Stimulated activated CD8-positive, alpha-beta memory T cell treated with anti-CD3 and anti-CD28 coated beads, Interleukin-15, amount 100 ng/mL, for 24 hours (primary cell): ENCODE measurements at regions not wholly inside any gene's neighbourhood (a gene's known extent, or its start where the extent isn't known, plus 50 kb on each side); places are given as distances from the start of the nearest gene placed in this dataset.

Experiments
- DNase-seq: peaks from one replicate; pipeline ENCODE4 v3.0.0-alpha.2; 2020; ENCODE audit warnings: low read depth

DNA sequence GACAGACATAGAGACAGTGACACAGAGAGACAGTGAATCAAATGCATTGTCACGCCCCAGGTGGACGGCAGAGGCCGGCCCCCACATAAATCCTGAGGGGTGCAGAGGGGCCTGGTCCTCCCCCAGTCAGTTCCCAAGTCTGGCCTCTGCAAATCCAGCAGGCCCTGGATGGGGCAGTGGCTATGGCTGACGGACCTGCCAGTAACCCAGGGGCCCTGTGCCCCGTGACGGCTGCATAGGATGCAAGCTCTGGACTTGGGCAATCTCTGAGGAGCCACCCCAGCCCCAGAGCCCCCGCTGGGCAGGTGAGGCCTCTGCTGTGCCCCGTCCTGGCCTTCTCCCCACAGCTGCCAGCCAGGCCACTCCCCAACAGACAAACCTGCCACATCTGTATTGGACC is 204.5 kb downstream of the BRD1 start:
- DNase-seq: no peak

DNA sequence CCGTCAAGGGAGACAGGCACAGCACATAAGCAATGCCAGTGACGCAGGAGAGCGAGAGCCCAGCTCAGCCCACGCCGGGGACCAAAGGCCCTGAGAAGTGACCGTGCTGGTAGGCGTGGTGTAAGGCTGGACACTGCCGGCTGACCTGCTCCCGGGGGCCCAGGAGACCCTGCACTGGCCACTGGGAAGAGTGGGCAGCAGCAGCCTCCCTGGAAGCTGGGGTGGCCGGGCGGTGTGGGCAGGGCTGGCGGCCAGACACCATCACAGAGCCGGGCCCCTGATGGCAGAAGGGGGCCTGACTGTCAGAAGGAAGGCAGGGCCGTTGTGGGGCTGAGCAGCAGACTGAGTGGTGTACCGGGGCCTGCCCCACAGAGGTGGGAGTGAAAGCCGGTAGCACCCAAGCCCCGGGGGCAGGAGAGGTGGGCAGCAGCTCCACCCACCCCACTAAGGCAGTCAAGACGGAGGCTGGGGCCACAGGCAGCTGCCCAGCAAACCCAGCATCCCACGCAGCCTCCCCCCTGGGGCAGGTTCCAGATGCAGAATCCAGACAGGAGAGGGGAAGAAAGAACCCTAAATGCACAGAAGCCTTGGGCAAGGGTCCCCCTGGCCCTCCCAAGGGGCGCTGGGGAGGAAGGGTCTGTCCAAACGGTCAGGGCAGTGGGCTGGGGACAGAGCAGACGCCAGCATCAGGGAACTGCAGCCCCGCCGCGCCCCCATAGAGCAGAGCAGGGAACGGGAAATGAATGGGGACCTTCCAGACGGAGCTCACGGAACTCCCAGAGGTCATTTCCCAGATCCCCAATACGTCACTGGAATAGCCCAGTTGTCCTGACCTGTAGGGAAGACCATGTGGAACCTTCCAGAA is 205.2 kb downstream of the BRD1 start:
- DNase-seq: no peak

DNA sequence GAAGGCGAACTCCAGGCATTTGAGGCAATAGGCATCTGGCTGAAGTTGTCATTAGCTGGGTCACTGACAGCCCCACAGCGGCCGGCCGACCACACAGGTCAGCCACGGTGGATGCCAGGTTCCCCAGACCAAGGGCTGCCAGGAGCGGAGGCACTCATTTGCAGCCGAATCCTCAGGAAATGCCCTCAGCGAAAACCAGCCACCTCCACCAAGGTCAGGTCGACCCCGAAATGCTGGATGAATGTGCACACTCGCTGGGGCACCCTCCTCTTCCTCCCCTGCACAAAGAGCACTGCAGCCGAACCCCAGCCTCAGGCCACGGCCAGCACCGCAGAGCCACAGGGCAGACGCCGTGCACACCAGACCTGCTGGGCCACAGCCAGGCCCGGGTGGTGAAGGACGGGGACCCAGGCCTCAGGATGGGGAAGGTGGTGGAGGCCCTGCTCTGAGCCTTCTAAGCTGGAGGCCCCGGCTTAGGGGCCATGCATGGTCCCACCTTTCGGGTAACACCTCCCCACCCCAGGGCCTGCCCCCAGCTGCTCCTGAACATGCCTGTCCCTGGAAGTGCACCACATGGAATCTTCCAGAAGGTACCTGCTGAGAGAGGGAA is 206.0 kb downstream of the BRD1 start:
- DNase-seq: no peak

DNA sequence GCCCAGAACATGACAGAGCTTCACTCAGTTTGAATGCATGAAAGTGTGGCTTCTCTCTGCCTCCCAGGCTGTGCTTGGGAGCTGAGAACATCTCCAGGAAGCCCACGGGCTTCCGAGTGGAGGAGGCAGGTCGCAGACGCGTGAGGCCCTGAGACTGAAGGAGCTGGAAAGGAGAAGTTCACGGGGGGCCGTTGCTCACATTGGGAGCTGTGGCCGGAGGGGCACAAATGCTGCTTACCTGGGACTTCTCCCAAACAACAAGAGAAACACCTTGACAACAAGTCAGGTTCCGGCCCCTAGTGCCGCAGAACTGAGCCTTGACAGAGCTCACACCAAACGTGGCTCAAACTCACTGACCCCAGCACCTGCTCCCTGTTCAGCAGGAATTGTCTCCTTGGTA is 207.0 kb downstream of the BRD1 start:
- DNase-seq: no peak

DNA sequence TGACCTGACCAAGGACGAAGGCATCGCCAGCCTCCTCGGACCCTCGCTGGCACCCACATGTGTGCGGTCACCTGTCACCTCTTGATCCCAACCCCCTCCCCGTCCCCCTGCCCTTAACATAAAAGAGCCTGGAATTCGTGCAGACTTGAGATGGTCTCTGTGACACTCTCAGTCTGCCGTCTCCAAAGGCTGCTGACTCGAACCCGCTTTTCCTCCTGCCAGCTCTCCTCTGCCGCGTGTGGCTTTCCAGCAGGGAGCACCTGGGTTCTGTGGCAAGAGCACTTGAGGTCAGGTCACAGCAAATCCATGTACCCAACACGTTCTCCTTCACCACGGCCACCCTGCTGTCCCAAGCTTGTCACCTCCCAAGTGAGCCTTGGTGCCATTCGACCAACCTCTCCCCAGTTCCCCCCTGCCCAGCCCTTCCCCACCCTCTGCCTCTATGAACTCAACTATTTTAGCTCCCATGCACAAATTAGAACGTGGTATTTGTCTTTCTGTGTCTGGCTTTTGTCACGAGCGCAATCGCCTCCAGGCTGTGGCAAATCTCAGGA is 207.6 kb downstream of the BRD1 start:
- DNase-seq: no peak

DNA sequence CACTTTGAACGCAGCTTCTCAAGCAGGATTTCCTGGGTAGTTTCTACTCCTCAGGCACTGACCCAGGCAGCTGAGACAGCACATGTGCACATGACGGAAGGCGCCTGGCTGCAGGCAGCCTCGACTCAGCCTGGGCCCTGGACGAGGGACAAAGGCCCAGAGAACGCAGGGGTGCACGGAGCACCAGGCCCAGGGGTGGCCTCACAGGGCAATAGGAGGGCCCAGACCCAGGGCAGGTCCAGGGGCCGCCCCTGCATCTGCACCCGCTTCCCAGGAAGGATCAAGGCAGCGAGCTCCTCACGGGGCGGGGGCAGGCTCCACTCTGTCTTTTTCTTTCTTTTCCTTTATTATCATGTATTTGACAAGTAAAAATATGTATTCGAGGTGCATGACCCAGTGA is 208.4 kb downstream of the BRD1 start:
- DNase-seq: no peak

DNA sequence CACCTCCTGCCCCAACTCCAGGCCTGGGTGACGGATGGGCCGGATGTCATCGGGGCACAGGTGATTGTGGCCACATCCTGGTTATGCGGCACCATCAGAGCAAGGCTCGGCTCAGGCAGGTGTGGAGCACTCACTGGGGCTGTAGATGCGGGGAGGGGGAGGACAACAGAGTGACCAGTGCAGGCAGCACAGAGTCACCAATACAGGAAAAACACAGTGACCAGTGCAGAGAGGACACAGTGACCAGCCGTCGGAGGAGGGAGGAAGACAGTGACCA is 209.1 kb downstream of the BRD1 start:
- no peak for DNase-seq

DNA sequence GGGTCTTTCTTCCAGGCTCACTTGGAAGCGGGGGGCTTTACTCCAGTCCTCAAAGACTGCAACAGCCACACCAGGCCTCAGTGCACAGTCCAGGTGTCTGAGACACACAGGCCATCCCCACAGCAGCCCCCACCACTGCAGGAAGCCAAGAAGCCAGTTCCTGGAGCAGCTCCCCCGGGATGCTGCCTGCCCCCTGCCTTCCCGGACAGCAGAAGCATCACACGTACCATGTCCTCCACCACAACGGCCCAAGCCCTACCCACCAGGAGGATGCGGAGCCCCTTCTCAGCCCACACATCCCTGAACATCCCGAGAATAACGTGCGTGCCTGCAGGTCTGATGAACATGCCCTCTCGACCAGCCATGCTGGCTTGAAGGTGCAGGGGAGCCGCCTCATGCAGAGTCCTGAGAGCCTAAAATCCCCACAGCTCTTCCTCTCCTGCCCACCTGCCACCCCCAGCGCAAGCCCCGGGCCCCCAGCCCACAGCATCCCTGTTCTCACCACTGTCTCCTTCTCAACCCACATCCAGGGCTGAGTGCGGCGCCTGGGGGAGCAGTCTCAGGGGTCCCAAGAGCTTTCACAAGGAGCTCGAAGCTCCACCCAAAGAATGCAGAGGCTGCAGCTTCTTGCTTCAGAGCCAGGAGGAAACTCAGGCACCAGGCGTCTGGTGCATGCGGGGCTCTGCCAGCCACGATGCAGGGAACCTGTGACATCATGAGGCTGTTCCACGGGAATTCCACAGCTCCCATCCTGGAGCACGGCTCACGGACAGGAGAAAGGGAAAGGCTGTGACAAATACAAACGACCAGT is 209.6 kb downstream of the BRD1 start:
- DNase-seq: no peak

DNA sequence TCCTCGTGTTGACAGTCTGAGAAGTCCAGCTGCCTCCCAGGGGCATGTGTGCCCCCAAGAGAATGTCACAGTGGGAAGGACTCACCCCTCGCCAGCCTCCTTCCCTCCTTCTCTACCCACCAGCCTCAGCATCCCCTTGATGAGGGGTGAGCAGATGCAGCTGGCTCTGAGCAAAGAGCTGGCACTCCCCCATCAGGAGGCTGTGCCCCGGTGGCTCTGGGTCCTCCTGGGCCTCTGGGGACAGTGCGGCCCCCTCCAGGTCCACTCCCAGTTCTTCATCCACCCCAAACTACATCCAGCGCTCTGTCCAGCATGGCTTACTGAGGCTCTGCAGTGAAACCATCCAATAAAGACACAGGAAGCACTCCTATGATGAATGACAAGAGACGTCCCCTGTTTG is 210.4 kb downstream of the BRD1 start:
- DNase-seq: no peak

DNA sequence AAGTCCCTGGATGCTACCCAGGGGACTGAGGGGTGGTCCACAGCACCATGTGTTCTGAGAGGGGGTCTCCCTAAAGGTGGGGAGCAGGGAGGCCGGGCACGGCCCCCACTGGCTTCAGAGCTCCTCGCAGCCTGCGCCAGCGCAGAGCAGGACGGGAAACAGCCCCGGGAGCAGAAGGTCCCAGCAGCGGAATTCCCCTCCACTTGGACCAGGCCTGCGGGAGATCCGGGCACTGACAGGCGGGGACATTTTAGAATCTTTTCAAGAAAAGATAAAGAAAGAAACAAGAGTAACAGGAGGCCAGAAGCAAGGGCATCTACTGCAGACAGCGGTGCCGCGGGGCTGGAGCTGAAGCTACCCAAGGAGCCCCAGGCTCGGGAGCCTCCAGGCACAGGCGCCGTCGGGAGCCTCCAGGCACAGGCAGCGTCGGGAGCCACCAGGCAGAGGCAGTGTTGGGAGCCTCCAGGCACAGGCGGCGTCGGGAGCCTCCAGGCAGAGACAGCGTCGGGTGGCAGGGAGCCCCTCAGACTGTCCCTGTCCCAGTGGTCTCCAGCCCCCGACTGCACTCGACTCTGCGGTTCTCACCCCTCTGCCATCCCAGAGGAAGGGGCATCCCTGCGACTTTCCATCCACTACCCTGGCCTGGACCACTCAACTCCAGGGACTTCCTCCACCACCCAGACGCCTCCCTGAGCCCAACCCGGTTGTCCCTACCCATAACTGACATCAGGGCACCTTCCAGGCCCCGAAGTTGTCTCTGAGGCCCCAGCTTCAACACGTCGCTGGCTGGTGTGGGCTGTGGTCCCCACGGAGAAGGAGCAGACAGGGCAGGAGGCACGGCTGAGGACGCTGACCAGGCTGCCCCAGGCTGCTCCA is 211.1 kb downstream of the BRD1 start:
- DNase-seq: no peak

DNA sequence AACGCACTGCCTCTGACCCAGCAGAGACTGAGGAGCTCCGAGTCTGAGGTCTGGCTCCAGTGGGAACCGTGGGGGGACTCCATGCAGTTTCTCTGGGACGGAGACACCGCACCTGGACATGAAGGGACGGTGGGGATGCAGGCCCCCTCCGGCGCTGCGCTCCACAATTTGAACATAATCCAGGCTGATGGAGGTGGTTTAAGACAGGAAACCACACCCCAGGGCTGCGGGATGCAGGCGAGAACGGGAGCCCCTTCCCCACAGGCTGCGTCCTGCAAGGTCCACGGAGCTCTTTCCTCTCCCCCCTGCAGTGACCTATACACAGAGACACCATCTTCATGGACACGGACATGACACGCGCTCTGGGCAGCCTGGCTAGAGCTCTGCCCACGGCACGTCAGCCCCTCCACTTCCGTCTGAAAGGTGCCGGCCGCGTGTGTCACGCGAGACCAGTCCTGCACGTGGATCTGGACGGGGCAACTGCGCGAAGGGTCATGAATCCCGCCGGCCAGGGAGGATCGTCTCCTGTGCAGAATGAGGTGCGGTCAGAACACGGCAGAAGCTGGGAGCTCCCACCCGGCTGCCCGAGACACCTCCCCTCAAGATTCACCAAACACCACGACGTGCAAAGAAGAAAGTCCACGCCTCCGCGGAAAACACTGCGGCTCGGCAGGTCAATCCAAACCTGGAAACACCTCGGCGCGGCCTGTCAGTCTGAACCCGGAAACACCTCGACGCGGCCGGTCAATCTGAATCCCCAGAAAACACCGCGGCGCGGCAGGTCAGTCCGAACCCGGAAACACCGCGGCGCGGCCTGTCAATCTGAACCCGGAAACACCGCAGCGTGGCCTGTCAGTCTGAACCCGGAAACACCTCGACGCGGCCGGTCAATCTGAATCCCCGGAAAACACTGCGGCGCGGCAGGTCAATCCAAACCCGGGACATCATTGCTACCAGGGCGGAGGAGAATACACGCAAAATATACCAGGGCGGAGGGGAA is 212.4 kb downstream of the BRD1 start:
- DNase-seq: no peak

DNA sequence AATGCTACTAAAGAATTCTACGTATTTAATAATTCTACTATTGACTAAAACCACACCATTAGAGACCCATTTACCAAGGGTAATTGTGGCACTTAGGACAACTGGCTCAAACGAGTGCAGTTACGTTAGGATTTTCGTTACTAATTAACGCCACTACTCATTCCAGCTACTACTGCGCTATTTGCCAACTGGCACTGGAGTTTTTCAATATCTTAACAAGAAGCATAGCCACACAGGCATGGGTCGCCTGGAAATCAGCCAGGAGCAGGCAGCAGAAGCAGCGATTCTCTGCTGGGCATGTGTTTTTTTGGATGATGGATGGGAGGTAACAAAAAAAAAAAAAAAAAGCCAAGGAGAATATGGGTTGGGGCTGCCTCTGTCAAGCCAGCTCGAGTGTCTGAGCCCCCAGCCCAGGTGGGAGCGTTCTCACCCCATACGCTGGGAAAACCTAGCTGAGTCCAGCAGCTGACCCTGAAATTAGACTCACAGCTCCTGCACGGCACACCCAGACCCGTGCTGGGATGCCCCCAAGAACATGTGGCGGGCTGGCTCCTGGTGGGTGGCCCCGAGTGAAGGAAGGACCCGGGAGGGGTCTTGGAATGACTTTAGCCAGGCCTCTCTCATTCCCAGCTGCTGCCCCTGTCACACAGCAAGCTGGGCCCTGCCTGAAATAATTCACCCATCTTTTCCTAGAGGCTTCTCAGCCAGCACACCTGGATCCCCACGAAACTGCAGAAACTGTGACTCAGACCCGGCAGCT is 214.0 kb downstream of the BRD1 start:
- no peak for DNase-seq

DNA sequence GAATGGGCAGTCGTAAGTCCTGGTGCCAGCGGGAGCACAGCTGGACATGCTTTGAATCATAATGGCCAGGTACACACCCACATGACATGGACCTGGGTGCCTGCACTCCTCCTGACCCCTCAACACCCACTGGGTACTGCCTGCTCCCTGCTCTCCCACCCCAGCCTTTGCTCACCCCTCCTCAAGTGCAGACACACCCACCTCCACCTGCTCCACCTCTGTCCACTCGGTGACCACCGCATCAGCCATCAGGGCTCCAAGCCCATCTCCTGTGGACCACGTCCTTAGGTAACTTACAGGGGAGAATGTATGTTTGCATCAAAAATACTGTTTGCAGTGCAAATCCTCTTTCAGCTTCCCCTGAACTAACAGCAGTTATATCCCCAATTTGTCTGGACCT is 214.6 kb downstream of the BRD1 start:
- no peak for DNase-seq

DNA sequence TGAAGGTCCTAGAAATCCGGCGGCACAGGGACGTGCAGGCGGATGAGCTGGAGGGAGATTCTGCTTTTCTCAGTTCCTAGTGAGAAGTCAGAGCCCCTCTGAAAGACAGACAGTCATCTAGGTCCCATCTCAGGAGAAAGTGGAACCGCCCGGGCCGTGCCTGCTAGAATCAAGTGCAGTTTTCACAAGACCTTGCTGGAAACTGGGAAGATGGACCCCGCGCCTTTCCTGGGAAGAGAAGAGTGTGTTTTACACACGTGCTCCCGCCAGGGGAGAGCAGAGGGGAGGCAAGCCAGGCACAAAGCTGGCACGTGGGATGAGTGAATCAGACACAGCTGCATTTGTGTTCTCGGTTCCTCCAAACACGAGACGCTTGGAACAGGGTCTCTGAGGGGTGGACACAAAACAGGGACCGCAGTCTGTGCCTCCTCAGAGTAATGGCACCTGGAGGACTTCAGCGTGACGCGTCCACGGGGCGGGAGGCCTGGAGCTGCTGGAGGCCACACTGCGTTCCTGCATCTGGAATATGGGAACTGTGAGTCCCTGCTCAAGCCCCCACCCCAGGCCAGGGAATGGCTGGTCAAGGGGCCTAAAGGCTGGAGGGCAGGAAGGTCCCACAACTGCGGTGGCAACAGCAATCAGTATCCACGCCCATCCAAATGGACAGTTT is 218.3 kb downstream of the BRD1 start:
- no peak for DNase-seq

DNA sequence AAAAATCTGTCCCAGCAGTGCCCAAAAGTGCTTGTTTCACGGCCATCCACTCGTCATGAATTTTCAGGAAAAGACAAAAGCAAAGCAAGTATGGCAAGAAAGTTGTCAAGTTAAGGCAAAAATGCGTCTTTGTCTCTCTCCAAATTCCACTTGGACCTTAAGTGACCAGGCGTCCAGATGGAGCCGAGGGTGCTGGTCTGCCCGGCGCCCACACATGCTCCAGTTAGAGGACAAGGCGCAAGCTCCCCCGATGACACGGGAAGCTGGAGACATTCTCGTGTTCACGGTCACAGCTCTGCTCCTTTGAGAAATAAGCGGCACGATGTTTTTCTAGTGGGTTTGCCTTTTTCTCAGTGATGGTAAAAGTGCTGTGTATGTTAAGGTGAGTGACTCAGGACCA is 219.0 kb downstream of the BRD1 start:
- no peak for DNase-seq

DNA sequence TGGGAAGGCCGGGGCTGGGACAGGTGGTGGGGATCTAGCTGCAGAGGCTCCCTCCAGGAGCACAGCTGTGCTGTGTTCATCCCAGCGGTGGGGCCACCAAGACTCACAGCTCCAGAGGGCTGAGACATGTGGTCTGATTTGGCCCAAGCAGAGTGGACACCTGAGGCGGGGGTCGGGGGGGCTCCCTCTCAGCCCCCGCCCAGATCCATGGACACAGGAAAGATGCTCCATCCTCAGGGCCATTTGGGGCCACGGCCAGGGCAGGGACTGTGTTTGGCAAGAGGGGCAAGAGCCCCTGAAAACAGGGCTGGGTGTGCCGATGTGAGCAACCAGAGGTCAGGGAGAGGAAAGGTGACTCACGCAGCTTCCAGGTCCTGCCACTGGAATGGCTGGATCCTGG is 219.4 kb downstream of the BRD1 start:
- no peak for DNase-seq

DNA sequence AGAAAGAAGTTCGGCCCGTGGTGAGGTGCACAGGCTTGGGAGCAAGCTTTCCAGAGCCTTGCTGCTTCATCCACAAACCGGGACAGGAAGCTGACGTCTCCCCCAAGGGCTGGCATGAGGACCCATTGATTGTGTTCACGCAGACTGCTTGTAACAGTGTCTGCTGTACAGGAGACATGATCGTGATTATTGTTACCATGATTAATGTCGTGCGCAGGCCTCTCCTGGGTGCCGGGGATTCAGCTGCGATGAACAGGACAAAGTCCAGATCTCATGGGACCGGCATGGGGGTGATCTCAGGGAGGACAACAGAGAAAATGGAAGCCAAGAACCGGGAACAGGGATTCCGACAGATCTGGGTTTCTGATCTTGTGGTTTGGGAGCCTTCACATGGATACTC is 219.9 kb downstream of the BRD1 start:
- no peak for DNase-seq

DNA sequence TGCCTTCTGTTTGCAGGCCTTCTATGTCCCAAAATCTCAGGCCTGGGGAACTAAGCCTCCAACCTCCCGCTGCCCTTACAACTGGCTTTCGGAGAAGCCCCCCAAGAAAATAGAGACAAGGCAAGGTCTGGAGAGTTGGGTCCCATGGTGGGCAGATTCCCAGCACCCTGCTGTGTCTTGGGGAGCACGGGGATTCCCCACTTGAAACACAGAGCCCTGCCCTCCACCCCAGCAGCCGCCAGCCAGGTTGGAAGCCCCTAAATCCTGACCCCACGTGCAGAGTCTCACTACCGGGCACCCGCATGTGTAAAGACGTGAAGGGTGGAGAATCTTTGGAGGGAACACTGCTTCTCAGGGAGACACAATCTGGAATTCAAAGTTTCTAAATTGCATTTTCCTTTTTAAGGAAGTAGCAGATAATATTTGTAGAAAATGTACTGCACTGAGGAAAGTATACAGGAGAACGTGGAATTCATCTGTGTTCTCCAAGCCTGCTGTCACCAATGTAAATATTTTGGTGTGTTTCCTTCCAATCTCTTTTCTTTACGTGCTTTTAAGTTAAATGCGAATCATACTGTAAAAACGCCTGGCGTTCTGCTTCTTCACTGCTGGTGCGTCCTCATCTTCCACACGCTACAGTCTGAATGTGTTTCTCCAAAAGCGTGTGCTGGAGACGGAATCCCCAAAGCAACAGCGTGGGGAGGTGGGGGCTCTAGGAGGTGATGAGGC is 220.9 kb downstream of the BRD1 start:
- no peak for DNase-seq
